Prostate gland (tissue), 2 donors: ENCODE measurements at regions not wholly inside any gene's neighbourhood (a gene's known extent, or its start where the extent isn't known, plus 50 kb on each side); places are given as distances from the start of the nearest gene placed in this dataset.

ENCODE experiments used
- DNase-seq: peaks from one replicate; pipeline ENCODE4 v3.0.0-alpha.2; 2019; ENCODE audit warnings: low spot score
- H3K27ac ChIP-seq, 2 donors: fragments of 200-600 bp; sonication (generic); 2 replicates each; pipeline ENCODE4 v1.5.1; 2017 to 2019
- H3K27me3 ChIP-seq: fragments of 200-600 bp; sonication (generic); replicated peaks from 2 replicates; pipeline ENCODE4 v1.5.1; 2019; ENCODE audit not compliant: insufficient read depth
- H3K36me3 ChIP-seq, 2 donors: fragments of 200-600 bp; sonication (generic); 1 replicate in 1 of 2; 2 replicates in 1 of 2; pipeline versions ENCODE4 v1.5.1 to v1.8.1; 2017 to 2019
- H3K4me1 ChIP-seq: fragments of 200-600 bp; sonication (generic); replicated peaks from 2 replicates; pipeline ENCODE4 v1.5.1; 2019
- H3K4me3 ChIP-seq, 2 donors: fragments of 200-600 bp; sonication (generic); 2 replicates each; pipeline ENCODE4 v1.5.1; 2017 to 2019
- H3K9me3 ChIP-seq: fragments of 200-600 bp; sonication (generic); 2 replicates; pipeline ENCODE4 v1.5.1; 2017
- POLR2A ChIP-seq: fragments of 450-650 bp; IDR thresholded peaks from one replicate; pipeline ENCODE4 v1.6.1; 2016; ENCODE audit warnings: antibody characterized with exemption, mild to moderate bottlenecking
- POLR2AphosphoS5 ChIP-seq: sonication (generic); formaldehyde crosslinking; IDR thresholded peaks from one replicate; pipeline ENCODE4 v1.6.1; 2017; ENCODE audit warnings: antibody characterized with exemption
- WGBS: methylation state at CpG from one replicate; pipeline ENCODE4 v1.1.5; 2018; 5-methylcytosine and 5-hydroxymethylcytosine counted together
- intact Hi-C: fragments of 100-400 bp; cut with DNase I; formaldehyde crosslinking; loops from one replicate; pipeline ENCODE4 v1.14.2; 2022
- TF ChIP-seq, protein P1 (sequence below), 4 experiments: fragments of 200-600 bp in 2 of 4; fragments of 450-650 bp in 2 of 4; sonication (generic) in 2 of 4; IDR thresholded peaks; 1 replicate in 3 of 4; 2 replicates in 1 of 4; pipeline ENCODE4 v1.5.1; 2016 to 2019; ENCODE audit warnings: antibody characterized with exemption in 4 of 4, mild to moderate bottlenecking in 2 of 4, moderate library complexity in 2 of 4

DNA sequence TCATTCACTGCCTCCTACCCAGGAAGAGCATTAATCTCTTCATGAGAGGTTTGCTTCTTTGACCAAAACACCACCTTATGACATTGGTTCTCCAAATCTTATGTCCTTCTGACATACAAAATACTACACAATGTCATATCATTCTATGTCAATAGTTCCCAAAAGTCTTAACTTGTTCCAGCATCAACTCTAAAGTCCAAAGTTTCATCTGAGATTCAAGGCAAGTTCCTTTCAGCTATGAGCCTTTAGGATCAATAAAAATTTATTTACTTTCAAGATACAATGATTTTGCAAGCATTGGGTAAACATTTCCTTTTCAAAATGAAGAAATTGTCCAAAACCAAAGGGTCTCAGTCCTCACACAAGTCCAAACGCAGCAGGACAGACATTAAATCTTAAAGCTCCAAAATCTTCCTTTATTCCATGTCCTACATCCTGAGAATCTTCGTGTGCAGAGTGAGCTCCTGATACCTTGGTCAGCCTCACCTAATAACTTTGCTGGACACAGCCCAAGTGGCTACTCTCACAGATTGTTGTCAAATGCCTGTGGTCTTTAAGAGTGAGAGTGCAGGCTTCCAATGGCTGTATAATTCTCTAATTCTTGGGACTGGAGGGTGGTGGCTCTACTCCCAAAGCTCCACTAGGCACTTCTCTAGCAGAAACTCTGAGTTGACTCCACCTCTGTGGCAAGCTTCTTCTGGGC lies 1668.2 kb downstream of the HACE1 start:
- Histone ChIP-seq H3K27ac (no peak overlapping the region), H3K4me1 (no peaks in the 10 kb centered on the region), H3K4me3 (no peak overlapping the region), H3K27me3 (no peaks in the 10 kb centered on the region), H3K9me3 (no peaks in the 10 kb centered on the region), H3K36me3 (no peaks in the 10 kb centered on the region)
- WGBS = 57% methylated on average over 2 of the region's 2 CpGs
- DNase-seq = no peak
- TF ChIP-seq POLR2A (no peak), POLR2AphosphoS5 (no peak)
- TF ChIP-seq, protein P1, sequence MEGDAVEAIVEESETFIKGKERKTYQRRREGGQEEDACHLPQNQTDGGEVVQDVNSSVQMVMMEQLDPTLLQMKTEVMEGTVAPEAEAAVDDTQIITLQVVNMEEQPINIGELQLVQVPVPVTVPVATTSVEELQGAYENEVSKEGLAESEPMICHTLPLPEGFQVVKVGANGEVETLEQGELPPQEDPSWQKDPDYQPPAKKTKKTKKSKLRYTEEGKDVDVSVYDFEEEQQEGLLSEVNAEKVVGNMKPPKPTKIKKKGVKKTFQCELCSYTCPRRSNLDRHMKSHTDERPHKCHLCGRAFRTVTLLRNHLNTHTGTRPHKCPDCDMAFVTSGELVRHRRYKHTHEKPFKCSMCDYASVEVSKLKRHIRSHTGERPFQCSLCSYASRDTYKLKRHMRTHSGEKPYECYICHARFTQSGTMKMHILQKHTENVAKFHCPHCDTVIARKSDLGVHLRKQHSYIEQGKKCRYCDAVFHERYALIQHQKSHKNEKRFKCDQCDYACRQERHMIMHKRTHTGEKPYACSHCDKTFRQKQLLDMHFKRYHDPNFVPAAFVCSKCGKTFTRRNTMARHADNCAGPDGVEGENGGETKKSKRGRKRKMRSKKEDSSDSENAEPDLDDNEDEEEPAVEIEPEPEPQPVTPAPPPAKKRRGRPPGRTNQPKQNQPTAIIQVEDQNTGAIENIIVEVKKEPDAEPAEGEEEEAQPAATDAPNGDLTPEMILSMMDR (IDR thresholded peaks at IDR 0.05) = no peak
- intact Hi-C loops = no loop called here

DNA sequence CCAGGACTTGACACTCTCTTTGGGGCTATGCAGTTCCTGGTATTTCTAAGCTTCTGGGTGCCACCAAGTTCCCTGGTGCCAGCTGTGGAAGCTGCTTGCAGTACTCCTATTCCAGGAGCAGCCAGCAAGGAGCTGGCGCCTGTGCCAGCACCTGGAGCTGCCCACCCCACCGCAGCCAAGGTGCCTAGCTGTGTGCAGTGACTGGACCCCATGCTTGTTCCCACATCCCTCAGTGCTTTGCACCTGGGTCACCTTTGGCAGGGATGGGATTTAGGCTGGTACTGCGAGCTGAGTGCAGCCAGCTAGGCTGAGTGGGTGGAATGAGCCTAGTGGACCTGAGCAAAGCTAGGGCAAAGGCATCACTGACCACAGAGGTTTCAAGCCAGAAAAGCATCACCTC lies 1674.9 kb downstream of the HACE1 start:
- no peaks in the 10 kb centered on the region for H3K36me3 ChIP-seq
- H3K4me1 ChIP-seq = no peaks in the 10 kb centered on the region
- no peaks in the 10 kb centered on the region for H3K27me3 ChIP-seq
- H3K27ac ChIP-seq = no peak overlapping the region
- WGBS = 92% methylated on average over 3 of the region's 3 CpGs
- H3K9me3 ChIP-seq = no peaks in the 10 kb centered on the region
- no peak for DNase-seq
- TF ChIP-seq, protein P1 (IDR thresholded peaks at IDR 0.05) = no peak
- TF ChIP-seq POLR2AphosphoS5 = no peak
- no peak for TF ChIP-seq POLR2A
- intact Hi-C loops = no loop called here
- H3K4me3 ChIP-seq = no peak overlapping the region

DNA sequence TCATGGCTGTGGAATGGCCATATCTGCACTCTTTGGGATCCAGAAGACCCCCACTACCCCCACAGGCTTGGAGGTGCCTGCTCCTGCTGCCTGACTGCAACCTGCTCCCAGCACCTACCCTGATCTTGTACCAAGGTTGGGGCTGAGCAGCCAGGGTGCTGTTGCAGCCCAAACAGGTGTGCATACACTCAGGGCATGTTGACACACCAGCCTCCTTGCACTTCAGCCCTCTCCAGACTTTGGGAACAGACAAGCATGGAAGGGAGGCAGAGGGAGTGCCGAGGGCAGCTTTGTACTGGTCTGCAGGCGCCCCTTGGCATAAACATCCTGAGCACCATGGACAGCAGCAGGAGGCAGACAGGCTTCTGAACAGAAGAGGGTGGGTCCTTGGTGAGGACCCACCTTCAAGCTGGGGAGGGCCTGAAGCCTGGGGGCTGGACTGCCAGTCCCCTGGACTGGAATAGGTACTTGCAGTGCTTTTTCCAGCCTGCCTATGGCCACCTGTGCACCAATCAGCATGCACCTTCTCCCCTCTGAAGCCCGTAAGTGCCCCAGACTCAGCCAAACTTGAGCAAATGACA lies 1675.8 kb downstream of the HACE1 start:
- H3K4me3 ChIP-seq = no peak overlapping the region
- H3K9me3 ChIP-seq = no peaks in the 10 kb centered on the region
- H3K4me1 ChIP-seq = no peaks in the 10 kb centered on the region
- intact Hi-C loops = no loop called here
- no peak for DNase-seq
- no peak overlapping the region for H3K27ac ChIP-seq
- no peaks in the 10 kb centered on the region for H3K36me3 ChIP-seq
- 52% methylated on average over 3 of the region's 3 CpGs for WGBS
- TF ChIP-seq, protein P1 (IDR thresholded peaks at IDR 0.05) = no peak
- TF ChIP-seq POLR2A = no peak
- TF ChIP-seq POLR2AphosphoS5 = no peak
- H3K27me3 ChIP-seq = no peaks in the 10 kb centered on the region

DNA sequence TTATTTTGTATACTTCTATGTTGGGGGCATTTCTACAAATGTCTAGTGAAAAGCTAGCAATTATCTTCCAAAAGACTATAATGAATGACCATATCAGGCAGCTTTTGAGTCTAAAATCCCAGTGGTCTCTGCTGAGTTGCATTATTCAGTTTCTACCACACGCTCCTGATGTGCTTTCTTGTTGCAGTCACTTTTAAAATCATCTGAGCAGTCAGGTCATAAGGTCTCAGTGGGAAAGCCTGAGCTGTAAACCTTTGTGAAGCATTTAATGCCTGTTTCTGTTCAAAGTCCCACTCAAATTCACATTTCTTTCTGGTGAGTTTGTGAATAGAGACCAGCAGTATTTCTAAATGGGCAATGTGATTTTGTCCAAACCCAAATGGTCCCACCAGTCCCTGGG lies 1681.5 kb downstream of the HACE1 start:
- 53% methylated on average over 1 of the region's 1 CpG for WGBS
- Histone ChIP-seq H3K36me3 (no peaks in the 10 kb centered on the region), H3K27me3 (no peaks in the 10 kb centered on the region), H3K9me3 (no peaks in the 10 kb centered on the region), H3K4me3 (no peak overlapping the region), H3K27ac (no peak overlapping the region), H3K4me1 (no peaks in the 10 kb centered on the region)
- intact Hi-C loops = no loop called here
- TF ChIP-seq, protein P1 (IDR thresholded peaks at IDR 0.05) = no peak
- TF ChIP-seq POLR2A = no peak
- TF ChIP-seq POLR2AphosphoS5 = no peak
- DNase-seq = no peak

DNA sequence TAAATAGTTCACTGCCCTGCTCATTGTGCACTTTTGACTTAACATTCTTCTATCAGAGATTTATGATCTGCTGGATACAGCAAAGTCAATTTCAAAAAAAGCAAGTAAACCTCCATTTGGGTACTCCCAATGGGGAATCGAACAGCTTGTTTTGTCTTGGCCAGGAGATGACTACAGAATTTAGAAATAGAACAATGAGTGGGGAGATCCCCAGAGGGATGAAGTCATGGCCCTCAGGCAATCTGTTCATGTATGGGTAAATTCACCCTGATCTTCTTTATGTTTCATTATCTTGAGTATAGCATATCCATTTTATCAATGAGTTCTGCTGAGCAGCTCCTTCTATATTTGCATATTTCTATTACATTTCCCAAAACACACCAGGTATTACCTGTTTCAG lies 1681.9 kb downstream of the HACE1 start:
- Histone ChIP-seq H3K4me1 (no peaks in the 10 kb centered on the region), H3K27me3 (no peaks in the 10 kb centered on the region), H3K27ac (no peak overlapping the region), H3K36me3 (no peaks in the 10 kb centered on the region), H3K9me3 (no peaks in the 10 kb centered on the region), H3K4me3 (no peak overlapping the region)
- TF ChIP-seq, protein P1 (IDR thresholded peaks at IDR 0.05) = no peak
- TF ChIP-seq POLR2A = no peak
- no peak for TF ChIP-seq POLR2AphosphoS5
- intact Hi-C loops = no loop called here
- no peak for DNase-seq
- WGBS = 29% methylated on average over 1 of the region's 1 CpG
